GM18511 (cell line): ENCODE measurements at regions not wholly inside any gene's neighbourhood (a gene's known extent, or its start where the extent isn't known, plus 50 kb on each side); places are given as distances from the start of the nearest gene placed in this dataset.
A peak's percentile ranks its signal among the peaks of the same experiment; 100 is the strongest.
"Not testable (repeated sequence)": the region's sequence is repeated elsewhere in the genome, so short reads cannot be mapped to it uniquely, and the experiment has no call there.

Source experiments
- ATAC-seq: cut with Tn5 transposase; IDR thresholded peaks from one replicate; pipeline ENCODE4 v1.9.1; 2021; ENCODE audit warnings: mild to moderate bottlenecking, moderate library complexity; ENCODE audit not compliant: unreplicated experiment

- ATAC-seq: no peak
Measured at GRCh38 chr13:73327579-73327978, 268.8 kb downstream of the KLF5 start.

- peak; percentile 85 for ATAC-seq
Measured at GRCh38 chr13:73325723-73326558, 267.1 kb downstream of the KLF5 start.

- ATAC-seq: no peak
Measured at GRCh38 chr13:73324842-73325722, 266.3 kb downstream of the KLF5 start.

DNA sequence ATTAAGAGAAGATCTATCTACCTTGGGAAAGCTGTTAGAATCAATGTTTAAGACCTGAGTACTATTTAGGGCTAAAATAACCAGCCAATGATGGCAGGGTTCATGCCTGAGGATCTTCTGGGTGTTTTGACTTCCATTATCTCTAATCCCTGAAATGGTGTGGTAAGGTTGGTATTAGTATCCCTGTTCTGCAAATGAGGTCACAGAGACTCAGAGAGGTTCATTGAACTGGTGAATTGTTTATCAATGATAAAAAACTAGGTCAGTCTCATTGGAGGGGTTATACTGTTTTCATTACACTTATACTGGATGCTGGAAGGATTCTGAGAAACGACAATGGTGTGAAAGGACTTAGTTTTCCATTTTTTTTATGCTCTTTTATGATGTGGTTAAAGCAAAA, 264.8 kb downstream of the KLF5 start:
- ATAC-seq: no peak

DNA sequence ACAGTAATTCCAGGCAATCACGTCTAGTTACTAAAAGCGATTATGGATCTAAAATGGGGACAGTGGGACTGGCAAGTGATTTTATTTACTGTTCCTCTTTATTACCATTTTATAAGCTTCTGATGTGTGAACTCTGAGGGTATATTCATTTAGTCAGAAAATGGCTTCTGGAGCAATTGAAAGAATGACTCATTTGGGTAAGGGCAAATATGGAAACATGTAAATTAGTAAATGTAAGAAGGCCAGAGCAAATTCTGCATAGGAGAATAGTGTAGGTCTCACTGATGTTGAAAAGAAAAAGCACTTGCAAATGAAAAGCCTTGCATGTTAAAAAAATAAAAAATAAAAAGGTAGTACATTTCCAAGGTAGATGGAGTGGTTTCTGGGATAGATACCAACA, 262.2 kb downstream of the KLF5 start:
- no peak for ATAC-seq

GRCh38 chr13:73317140-73317539, 258.3 kb downstream of the KLF5 start:
- ATAC-seq: no peak

DNA sequence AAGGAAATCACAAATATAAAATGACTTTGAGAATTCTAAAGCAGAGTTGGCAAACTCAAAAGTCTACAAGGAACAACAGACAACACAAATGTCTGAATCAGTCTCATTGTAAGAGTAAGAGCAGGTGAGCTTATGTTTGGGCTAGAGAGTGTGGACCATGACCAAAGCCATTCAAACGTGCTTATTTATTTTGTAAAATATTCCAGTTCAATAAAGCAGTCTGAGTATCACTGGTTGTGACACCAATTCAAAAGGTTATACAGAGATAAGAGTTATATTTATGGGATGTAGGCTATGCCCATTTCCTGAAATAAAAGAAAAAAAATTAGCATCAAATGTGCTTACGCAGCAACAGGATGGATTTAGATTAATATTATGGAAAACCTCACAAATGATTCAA, 251.6 kb downstream of the KLF5 start:
- no peak for ATAC-seq

- ATAC-seq: no peak
Measured at GRCh38 chr13:73307481-73307880, 248.7 kb downstream of the KLF5 start.

DNA sequence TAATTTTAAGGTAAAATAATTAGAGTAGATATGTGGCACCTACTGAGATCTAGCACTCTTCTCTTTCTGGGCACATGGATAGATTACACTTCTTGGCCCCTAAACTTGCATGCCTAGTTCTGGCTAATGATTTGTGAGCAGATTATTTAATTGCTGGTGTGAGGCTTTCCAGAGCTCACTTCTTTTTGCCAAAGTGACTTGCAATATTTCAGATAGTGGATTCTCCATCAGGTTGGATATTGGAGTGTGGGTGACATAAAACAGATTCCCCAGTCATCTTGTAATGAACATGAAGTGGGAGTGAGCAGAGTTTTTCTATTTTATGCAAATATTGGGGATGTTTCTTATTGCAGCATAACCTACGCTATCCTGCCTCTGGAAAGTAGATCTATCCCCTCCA, 247.9 kb downstream of the KLF5 start:
- ATAC-seq: no peak

GRCh38 chr13:73304442-73304841, 245.6 kb downstream of the KLF5 start:
- ATAC-seq: peak; percentile 63

- no peak for ATAC-seq
Measured at GRCh38 chr13:73303851-73304250, 245.0 kb downstream of the KLF5 start.

DNA sequence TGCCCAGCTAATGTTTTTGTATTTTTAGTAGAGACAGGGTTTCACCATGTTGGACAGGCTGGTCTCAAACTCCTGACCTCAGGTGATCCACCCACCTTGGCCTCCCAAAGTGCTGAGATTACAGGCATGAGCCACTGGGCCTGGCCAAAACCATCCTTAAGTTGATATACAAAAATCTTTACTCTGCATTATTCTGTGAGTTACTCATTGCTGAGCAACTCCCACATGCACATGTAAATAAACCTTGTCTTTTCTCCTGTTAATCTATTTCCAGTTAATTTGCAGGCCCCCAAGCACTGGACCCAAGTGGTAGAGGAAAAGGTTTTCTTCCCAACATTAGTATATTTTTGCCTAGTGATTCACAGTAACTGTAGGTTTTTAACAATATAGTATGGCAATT, 242.8 kb downstream of the KLF5 start:
- ATAC-seq: not testable (repeated sequence)

DNA sequence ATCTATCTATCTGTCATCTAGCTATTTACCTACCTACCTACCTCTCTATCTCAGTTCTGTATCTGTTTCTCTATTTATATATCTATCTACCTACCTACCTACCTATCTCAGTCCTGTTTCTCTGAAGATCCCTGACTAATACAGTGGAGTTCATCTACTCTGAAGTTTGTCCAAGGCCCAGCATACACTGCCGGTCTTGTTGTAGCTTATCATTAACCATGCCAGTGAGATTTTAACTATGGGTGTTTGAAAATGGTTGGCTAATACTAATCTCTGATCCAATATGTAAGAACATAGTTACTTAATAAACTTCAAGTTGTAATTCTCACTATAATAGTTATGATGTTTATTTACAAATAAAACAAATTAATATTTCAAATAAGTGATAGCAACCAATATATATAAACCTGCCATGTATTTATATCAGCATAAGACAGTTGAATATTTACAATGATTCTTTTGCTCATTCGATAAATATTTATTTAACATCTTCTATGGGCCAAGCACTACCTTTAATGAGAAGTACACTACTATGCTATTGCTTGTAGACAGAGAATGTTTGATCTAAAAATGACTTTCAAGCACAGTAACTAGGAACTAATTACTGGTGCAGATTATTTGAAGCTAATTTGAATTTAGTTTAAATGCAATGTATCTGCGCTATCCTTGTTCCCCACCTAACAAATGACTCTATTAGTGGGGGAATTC, 242.1 kb downstream of the KLF5 start:
- ATAC-seq: no peak

DNA sequence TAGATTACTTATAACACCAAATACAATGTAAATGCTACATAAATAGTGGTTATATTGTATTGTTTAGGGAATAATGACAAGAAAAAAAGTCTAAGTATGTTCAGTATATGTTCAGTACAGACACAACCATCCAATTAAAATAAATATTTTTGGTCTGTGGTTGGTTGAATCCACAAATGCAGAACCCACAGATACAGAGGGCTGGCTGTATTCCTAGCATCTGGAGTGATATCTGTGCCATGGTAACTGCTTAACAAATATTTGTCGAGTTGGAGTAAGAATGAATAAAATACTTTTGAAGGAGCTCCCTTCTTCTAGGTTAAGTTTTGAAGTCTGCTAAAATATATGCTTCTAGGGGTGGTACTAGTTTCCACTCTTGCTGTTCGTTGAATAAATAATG, 241.0 kb downstream of the KLF5 start:
- no peak for ATAC-seq

DNA sequence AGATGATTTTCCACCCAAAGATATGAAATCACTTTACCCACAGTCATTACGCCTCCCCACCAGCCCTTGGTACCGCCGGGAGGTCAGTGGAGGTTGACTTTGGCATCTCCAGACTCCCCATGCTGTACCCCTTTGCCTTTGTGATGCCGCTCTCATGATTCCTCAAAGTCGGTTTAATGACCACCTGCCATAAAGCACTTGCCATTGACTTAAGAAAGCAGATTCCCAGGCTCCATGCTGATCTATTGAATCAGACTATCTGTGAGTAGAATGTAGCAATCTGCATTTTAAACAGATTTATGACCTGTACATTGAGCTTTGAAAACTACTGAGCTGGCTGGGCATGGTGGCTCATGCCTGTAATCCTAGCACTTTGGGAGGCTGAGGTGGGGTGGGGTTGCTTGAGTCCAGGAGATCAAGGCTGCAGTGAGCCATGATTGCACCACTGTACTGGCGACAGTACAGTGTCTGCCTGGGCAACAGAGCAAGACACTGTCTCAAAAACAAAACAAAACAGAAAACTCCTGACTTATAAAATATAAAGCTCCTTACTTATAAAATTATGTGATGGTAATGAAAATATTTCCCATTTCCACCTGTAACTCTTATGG, 235.2 kb downstream of the KLF5 start:
- no peak for ATAC-seq

- no peak for ATAC-seq
Measured at GRCh38 chr13:73292127-73292526, 233.3 kb downstream of the KLF5 start.

DNA sequence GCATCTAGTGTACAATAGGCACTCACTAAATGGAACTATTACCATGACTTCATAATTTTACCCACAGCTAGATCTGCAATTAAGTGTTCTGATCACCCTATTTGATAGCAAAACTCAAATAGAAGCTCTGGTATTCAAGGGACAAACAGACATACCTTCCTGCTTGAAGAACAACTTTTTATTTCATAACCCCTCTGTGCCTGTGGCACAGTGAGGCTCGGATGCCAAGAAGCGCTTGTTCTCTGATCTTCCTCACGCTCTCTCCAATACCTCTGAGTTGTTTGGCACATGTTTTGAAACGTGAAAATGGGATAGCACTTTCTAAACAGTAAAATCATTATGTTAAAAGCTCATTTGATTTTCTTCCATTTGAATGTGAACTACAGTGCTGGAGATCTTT, 232.0 kb downstream of the KLF5 start:
- no peak for ATAC-seq

DNA sequence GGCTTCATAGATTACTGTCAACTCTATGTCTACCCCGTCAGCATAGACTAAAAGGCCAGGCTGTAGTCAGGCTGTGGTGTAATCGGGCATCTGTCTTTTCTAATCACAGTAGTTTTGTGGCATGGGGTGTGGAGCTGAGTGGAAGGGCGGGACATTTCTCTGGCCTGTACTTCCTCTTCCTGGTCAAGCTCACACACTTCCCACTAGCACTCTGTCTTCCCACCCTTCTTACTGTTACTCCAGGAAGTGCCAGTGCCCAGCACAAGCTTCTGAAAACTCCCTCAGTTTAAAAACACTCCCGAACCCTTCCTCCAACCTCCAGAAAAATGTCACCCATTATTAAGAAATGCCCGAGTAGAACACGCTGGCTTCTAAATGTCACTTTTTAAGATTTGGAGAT, 229.8 kb downstream of the KLF5 start:
- no peak for ATAC-seq

- no peak for ATAC-seq
Measured at GRCh38 chr13:73287831-73288230, 229.0 kb downstream of the KLF5 start.

DNA sequence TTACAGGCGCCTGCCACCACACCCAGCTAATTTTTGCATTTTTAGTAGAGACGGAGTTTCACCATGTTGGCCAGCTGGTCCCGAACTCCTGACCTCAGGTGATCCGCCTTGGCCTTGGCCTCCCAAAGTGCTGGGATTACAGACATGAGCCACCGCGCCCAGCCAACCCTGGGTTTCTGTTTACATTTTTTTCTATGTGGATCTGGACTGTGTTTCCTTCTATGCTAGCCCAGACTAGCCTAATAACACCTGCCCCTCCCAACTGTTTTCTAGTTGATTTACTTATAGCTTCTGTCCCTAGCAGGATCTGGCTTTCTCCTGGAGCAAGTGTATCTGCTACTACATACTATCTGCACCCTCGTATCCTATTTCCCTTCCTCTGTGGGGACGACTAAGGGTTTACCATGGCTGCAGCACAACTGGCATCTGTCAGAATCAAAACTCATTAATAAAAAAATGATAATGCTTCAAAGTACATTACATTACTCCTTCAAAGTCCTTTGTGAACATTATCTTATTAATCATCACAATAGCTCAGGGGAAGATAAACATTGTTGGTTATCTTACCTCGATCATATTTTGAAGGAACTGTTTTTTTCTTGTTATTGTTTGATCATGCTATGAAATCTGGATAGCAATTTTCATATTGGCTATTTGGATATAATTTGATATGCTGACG, 228.3 kb downstream of the KLF5 start:
- ATAC-seq: no peak
